ENCODE measurements at regions not wholly inside any gene's neighbourhood (a gene's known extent, or its start where the extent isn't known, plus 50 kb on each side); places are given as distances from the start of the nearest gene placed in this dataset.

GRCh38 chr6:66357781-66358180, 650.8 kb upstream of the EYS start:
- Histone ChIP-seq H2BK12ac (ENCODE audit: low read length) (no peak overlapping the region), H3K4me3 (ENCODE audit: low read length in 2 of 2) (no peak overlapping the region), H3K4me2 (ENCODE audit: insufficient read depth, low read length, poor library complexity, severe bottlenecking) (no peak overlapping the region), H3K36me3 (replicated peaks in 1 of 2; ENCODE audit: control insufficient read depth in 2 of 2, insufficient read depth in 2 of 2, low read length in 2 of 2) (no peaks in the 10 kb centered on the region), H3K4me1 (ENCODE audit: control insufficient read depth in 2 of 2, insufficient read depth in 1 of 2, low read depth in 1 of 2, low read length in 2 of 2) (no peaks in the 10 kb centered on the region), H3K9ac (ENCODE audit: low read depth, low read length, poor library complexity) (no peak overlapping the region), H3K27me3 (ENCODE audit: control insufficient read depth in 3 of 3, insufficient read depth in 3 of 3, low read depth in 1 of 3, low read length in 3 of 3) (no peaks in the 10 kb centered on the region), H2BK120ac (ENCODE audit: low read depth, low read length) (no peak overlapping the region), H3K14ac (ENCODE audit: low read length) (no peak overlapping the region), H3K18ac (ENCODE audit: low read length) (no peak overlapping the region), H3K79me1 (ENCODE audit: low read depth, low read length) (no peaks in the 10 kb centered on the region), H2BK15ac (ENCODE audit: low read length) (no peak overlapping the region), H2BK5ac (ENCODE audit: low read length) (no peak overlapping the region), H4K8ac (ENCODE audit: low read depth, low read length) (no peak overlapping the region), H3K4ac (ENCODE audit: low read length) (no peak overlapping the region), H4K91ac (ENCODE audit: low read depth, low read length, poor library complexity) (no peak overlapping the region), H3K9me3 (replicated peaks in 1 of 2; ENCODE audit: control insufficient read depth in 2 of 2, insufficient read depth in 1 of 2, low read depth in 1 of 2, low read length in 2 of 2) (no peaks in the 10 kb centered on the region), H3K23ac (ENCODE audit: low read depth, low read length, poor library complexity) (no peak overlapping the region), H3K27ac (replicated peaks; ENCODE audit: low read length) (no peak overlapping the region), H2AK5ac (ENCODE audit: low read depth, low read length) (no peak overlapping the region), H2AFZ (ENCODE audit: low read length) (no peak overlapping the region)
- DNase-seq (ENCODE audit: low spot score), result no peak

- Histone ChIP-seq H2BK12ac (ENCODE audit: low read length) (no peak overlapping the region), H3K4me1 (ENCODE audit: control insufficient read depth in 2 of 2, insufficient read depth in 1 of 2, low read depth in 1 of 2, low read length in 2 of 2) (no peaks in the 10 kb centered on the region), H2AK5ac (ENCODE audit: low read depth, low read length) (no peak overlapping the region), H2AFZ (ENCODE audit: low read length) (no peak overlapping the region), H4K8ac (ENCODE audit: low read depth, low read length) (no peak overlapping the region), H3K14ac (ENCODE audit: low read length) (no peak overlapping the region), H3K18ac (ENCODE audit: low read length) (no peak overlapping the region), H3K79me1 (ENCODE audit: low read depth, low read length) (no peaks in the 10 kb centered on the region), H3K4me2 (ENCODE audit: insufficient read depth, low read length, poor library complexity, severe bottlenecking) (no peak overlapping the region), H3K27me3 (ENCODE audit: control insufficient read depth in 3 of 3, insufficient read depth in 3 of 3, low read depth in 1 of 3, low read length in 3 of 3) (no peaks in the 10 kb centered on the region), H3K9me3 (replicated peaks in 1 of 2; ENCODE audit: control insufficient read depth in 2 of 2, insufficient read depth in 1 of 2, low read depth in 1 of 2, low read length in 2 of 2) (no peaks in the 10 kb centered on the region), H3K9ac (ENCODE audit: low read depth, low read length, poor library complexity) (no peak overlapping the region), H3K23ac (ENCODE audit: low read depth, low read length, poor library complexity) (no peak overlapping the region), H3K4ac (ENCODE audit: low read length) (no peak overlapping the region), H4K91ac (ENCODE audit: low read depth, low read length, poor library complexity) (no peak overlapping the region), H3K4me3 (ENCODE audit: low read length in 2 of 2) (no peak overlapping the region), H2BK120ac (ENCODE audit: low read depth, low read length) (no peak overlapping the region), H2BK5ac (ENCODE audit: low read length) (no peak overlapping the region), H3K36me3 (replicated peaks in 1 of 2; ENCODE audit: control insufficient read depth in 2 of 2, insufficient read depth in 2 of 2, low read length in 2 of 2) (no peaks in the 10 kb centered on the region), H2BK15ac (ENCODE audit: low read length) (no peak overlapping the region), H3K27ac (replicated peaks; ENCODE audit: low read length) (no peak overlapping the region)
- DNase-seq (ENCODE audit: low spot score), result no peak
- WGBS, 2 donors (ENCODE audit: extremely low coverage in 2 of 2, insufficient read length in 2 of 2, insufficient replicate concordance in 1 of 2), result no CpG with 5 or more reads among the region's 1 CpG
Observed at GRCh38 chr6:66355471-66355870, 648.4 kb upstream of the EYS start.

DNA sequence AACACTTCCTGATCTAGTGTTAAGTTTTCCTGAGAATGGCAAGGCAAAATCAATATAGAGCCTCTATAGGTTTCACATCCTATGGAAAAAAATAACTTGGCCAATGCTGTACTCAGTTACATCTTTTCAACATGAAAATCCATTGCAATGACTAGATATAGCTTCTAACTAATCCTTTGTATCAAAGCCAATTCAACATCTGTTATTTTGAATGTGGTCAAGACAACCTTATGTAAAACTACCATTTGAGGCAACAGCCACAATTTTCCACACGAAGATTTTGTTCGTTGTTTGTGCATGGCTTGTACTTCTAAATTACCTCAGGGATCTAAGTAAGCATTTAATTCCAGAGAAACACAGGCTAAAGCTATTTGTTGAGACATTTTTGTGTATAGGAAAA, 637.8 kb upstream of the EYS start:
- no peak overlapping the region for H2BK5ac ChIP-seq (ENCODE audit: low read length)
- no peak overlapping the region for H3K9ac ChIP-seq (ENCODE audit: low read depth, low read length, poor library complexity)
- no peak overlapping the region for H2AFZ ChIP-seq (ENCODE audit: low read length)
- no peak overlapping the region for H3K4me3 ChIP-seq (ENCODE audit: low read length in 2 of 2)
- H3K27me3 ChIP-seq (ENCODE audit: control insufficient read depth in 3 of 3, insufficient read depth in 3 of 3, low read depth in 1 of 3, low read length in 3 of 3), result no peaks in the 10 kb centered on the region
- no peak overlapping the region for H2AK5ac ChIP-seq (ENCODE audit: low read depth, low read length)
- H3K23ac ChIP-seq (ENCODE audit: low read depth, low read length, poor library complexity), result no peak overlapping the region
- H3K4me2 ChIP-seq (ENCODE audit: insufficient read depth, low read length, poor library complexity, severe bottlenecking), result no peak overlapping the region
- H3K4me1 ChIP-seq (ENCODE audit: control insufficient read depth in 2 of 2, insufficient read depth in 1 of 2, low read depth in 1 of 2, low read length in 2 of 2), result no peaks in the 10 kb centered on the region
- no peak overlapping the region for H3K4ac ChIP-seq (ENCODE audit: low read length)
- H2BK120ac ChIP-seq (ENCODE audit: low read depth, low read length), result no peak overlapping the region
- no peaks in the 10 kb centered on the region for H3K36me3 ChIP-seq (replicated peaks in 1 of 2; ENCODE audit: control insufficient read depth in 2 of 2, insufficient read depth in 2 of 2, low read length in 2 of 2)
- no peak overlapping the region for H2BK15ac ChIP-seq (ENCODE audit: low read length)
- no peak overlapping the region for H2BK12ac ChIP-seq (ENCODE audit: low read length)
- no peak overlapping the region for H3K18ac ChIP-seq (ENCODE audit: low read length)
- H3K14ac ChIP-seq (ENCODE audit: low read length), result no peak overlapping the region
- no peak overlapping the region for H4K91ac ChIP-seq (ENCODE audit: low read depth, low read length, poor library complexity)
- H4K8ac ChIP-seq (ENCODE audit: low read depth, low read length), result no peak overlapping the region
- no CpG with 5 or more reads among the region's 2 CpGs for WGBS, 2 donors (ENCODE audit: extremely low coverage in 2 of 2, insufficient read length in 2 of 2, insufficient replicate concordance in 1 of 2)
- no peaks in the 10 kb centered on the region for H3K9me3 ChIP-seq (replicated peaks in 1 of 2; ENCODE audit: control insufficient read depth in 2 of 2, insufficient read depth in 1 of 2, low read depth in 1 of 2, low read length in 2 of 2)
- DNase-seq (ENCODE audit: low spot score), result no peak
- H3K27ac ChIP-seq (replicated peaks; ENCODE audit: low read length), result no peak overlapping the region
- H3K79me1 ChIP-seq (ENCODE audit: low read depth, low read length), result no peaks in the 10 kb centered on the region

DNA sequence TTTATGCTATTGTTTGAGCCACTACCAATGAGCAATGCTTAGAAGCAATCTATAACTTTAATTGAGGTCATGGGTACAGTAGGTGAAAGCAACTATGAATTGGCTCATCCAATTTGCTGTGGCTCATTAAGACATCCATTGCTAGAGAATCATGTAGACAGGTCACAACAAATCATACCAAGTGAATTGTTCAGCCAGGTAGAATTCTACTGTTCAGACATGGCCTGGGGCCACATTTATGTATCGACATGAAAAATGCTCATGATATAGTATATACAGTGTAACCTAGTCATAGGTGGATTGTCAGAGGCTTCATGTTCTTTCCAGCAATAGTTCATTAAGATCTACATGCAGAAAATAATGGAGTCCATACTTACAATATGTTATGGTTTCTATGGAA, 633.7 kb upstream of the EYS start:
- H2BK120ac ChIP-seq (ENCODE audit: low read depth, low read length), result no peak overlapping the region
- no CpG with 5 or more reads among the region's 1 CpG for WGBS, 2 donors (ENCODE audit: extremely low coverage in 2 of 2, insufficient read length in 2 of 2, insufficient replicate concordance in 1 of 2)
- no peak overlapping the region for H3K9ac ChIP-seq (ENCODE audit: low read depth, low read length, poor library complexity)
- no peak overlapping the region for H3K4me2 ChIP-seq (ENCODE audit: insufficient read depth, low read length, poor library complexity, severe bottlenecking)
- no peak overlapping the region for H3K23ac ChIP-seq (ENCODE audit: low read depth, low read length, poor library complexity)
- no peaks in the 10 kb centered on the region for H3K36me3 ChIP-seq (replicated peaks in 1 of 2; ENCODE audit: control insufficient read depth in 2 of 2, insufficient read depth in 2 of 2, low read length in 2 of 2)
- H3K14ac ChIP-seq (ENCODE audit: low read length), result no peak overlapping the region
- H3K27me3 ChIP-seq (ENCODE audit: control insufficient read depth in 3 of 3, insufficient read depth in 3 of 3, low read depth in 1 of 3, low read length in 3 of 3), result no peaks in the 10 kb centered on the region
- no peak overlapping the region for H2AK5ac ChIP-seq (ENCODE audit: low read depth, low read length)
- no peak for DNase-seq (ENCODE audit: low spot score)
- H3K4me1 ChIP-seq (ENCODE audit: control insufficient read depth in 2 of 2, insufficient read depth in 1 of 2, low read depth in 1 of 2, low read length in 2 of 2), result no peaks in the 10 kb centered on the region
- H4K91ac ChIP-seq (ENCODE audit: low read depth, low read length, poor library complexity), result no peak overlapping the region
- H4K8ac ChIP-seq (ENCODE audit: low read depth, low read length), result no peak overlapping the region
- no peak overlapping the region for H3K27ac ChIP-seq (replicated peaks; ENCODE audit: low read length)
- no peak overlapping the region for H3K18ac ChIP-seq (ENCODE audit: low read length)
- H3K9me3 ChIP-seq (replicated peaks in 1 of 2; ENCODE audit: control insufficient read depth in 2 of 2, insufficient read depth in 1 of 2, low read depth in 1 of 2, low read length in 2 of 2), result no peaks in the 10 kb centered on the region
- H3K79me1 ChIP-seq (ENCODE audit: low read depth, low read length), result no peaks in the 10 kb centered on the region
- H2AFZ ChIP-seq (ENCODE audit: low read length), result no peak overlapping the region
- H3K4me3 ChIP-seq (ENCODE audit: low read length in 2 of 2), result no peak overlapping the region
- H2BK12ac ChIP-seq (ENCODE audit: low read length), result no peak overlapping the region
- H2BK5ac ChIP-seq (ENCODE audit: low read length), result no peak overlapping the region
- no peak overlapping the region for H3K4ac ChIP-seq (ENCODE audit: low read length)
- H2BK15ac ChIP-seq (ENCODE audit: low read length), result no peak overlapping the region

Measured in neuronal stem cell (in vitro differentiated cells).